ENCODE measurements at regions not wholly inside any gene's neighbourhood (a gene's known extent, or its start where the extent isn't known, plus 50 kb on each side); places are given as distances from the start of the nearest gene placed in this dataset.
A peak's percentile ranks its signal among the peaks of the same experiment; 100 is the strongest.

- no peak for DNase-seq
- intact Hi-C loops (cut with DNase I) = no loop called here
- no peak for TF ChIP-seq CTCF (IDR thresholded peaks at IDR 0.05)
- H3K27ac ChIP-seq = no peak overlapping the region
- H3K36me3 ChIP-seq = no peaks in the 10 kb centered on the region
- no peak overlapping the region for H3K4me3 ChIP-seq
- H3K27me3 ChIP-seq = no peaks in the 10 kb centered on the region
- H3K9me3 ChIP-seq = no peaks in the 10 kb centered on the region
- no peak for ATAC-seq
- H3K4me1 ChIP-seq = no peaks in the 10 kb centered on the region
These were observed 140.9 kb upstream of the IQSEC1 start for GRCh38 chr3:13213911-13214846.

GRCh38 chr3:13213490-13213889 lies 140.3 kb upstream of the IQSEC1 start:
- ATAC-seq = no peak
- TF ChIP-seq CTCF (IDR thresholded peaks at IDR 0.05) = no peak
- Histone ChIP-seq H3K4me3 (no peak overlapping the region), H3K36me3 (no peaks in the 10 kb centered on the region), H3K27me3 (no peaks in the 10 kb centered on the region), H3K9me3 (no peaks in the 10 kb centered on the region), H3K4me1 (no peaks in the 10 kb centered on the region), H3K27ac (no peak overlapping the region)
- no peak for DNase-seq
- intact Hi-C loops (cut with DNase I) = no loop called here

GRCh38 chr3:13211605-13212210 lies 138.5 kb upstream of the IQSEC1 start:
- no peak for DNase-seq
- no peak for ATAC-seq

DNA sequence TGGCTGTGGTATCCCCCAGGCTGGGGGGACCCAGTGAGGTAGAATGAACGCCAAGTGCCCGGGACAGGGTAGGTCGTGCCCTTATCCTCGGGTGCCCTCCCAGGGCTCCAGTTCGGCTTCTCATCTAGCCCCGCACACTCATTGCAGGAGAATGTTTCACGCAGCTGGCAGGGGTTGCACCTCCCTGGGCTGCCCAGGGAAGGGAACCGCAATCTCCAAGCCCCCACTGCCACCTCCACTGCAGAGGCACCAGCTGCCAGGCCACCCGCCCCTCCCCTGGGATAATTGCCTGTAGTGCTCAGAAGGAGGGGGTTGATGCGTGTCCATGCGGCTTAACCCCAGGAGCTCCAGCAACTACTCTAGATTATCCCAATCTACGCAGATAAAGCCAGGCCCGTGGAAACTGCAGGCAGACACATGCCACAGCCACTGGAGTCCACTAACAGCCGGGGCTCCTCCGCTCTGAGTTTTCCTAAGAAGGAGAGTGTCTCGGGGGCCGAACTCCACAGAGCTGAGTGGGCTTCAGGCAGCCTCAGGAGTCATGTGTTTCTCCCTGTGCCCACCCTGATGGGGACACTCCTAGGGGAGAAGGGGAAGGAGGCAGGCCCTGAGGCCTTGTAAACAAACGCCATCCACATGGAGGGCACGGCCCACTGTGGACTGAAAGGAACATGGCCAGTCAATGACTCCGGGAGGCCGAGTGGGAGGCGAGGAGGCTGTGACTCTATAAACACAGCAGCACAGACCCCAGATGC lies 137.2 kb upstream of the IQSEC1 start:
- H3K27me3 ChIP-seq = peaks cover 4% of the 10 kb centered on the region
- peak; percentile 46 for DNase-seq

More at GRCh38 chr3:13211605-13212210, 138.5 kb upstream of the IQSEC1 start:
- no peak for TF ChIP-seq CTCF (IDR thresholded peaks at IDR 0.05)
- Histone ChIP-seq H3K27ac (no peak overlapping the region), H3K9me3 (no peaks in the 10 kb centered on the region), H3K36me3 (no peaks in the 10 kb centered on the region), H3K27me3 (no peaks in the 10 kb centered on the region), H3K4me3 (no peak overlapping the region), H3K4me1 (no peaks in the 10 kb centered on the region)
- intact Hi-C loops (cut with DNase I) = no loop called here

More for the DNA sequence above, 137.2 kb upstream of the IQSEC1 start:
- Histone ChIP-seq H3K4me3 (no peak overlapping the region), H3K36me3 (no peaks in the 10 kb centered on the region), H3K9me3 (no peaks in the 10 kb centered on the region), H3K4me1 (no peaks in the 10 kb centered on the region), H3K27ac (no peak overlapping the region)
- TF ChIP-seq CTCF (IDR thresholded peaks at IDR 0.05) = no peak
- no peak for ATAC-seq
- intact Hi-C loops (cut with DNase I) = no loop called here
